GM23248 (cell line): ENCODE measurements at regions not wholly inside any gene's neighbourhood (a gene's known extent, or its start where the extent isn't known, plus 50 kb on each side); places are given as distances from the start of the nearest gene placed in this dataset. TPM values are rescaled to one million over a fixed set of nuclear protein-coding genes. Genes with fewer than 3 reads are reported as not detected.
"Not testable (repeated sequence)": the region's sequence is repeated elsewhere in the genome, so short reads cannot be mapped to it uniquely, and the experiment has no call there.

Experiments used
- DNase-seq: peaks from one replicate; pipeline ENCODE4 v3.0.0-alpha.2; 2015
- H2AFZ ChIP-seq: fragments of 200-600 bp; sonication (generic); 2 replicates; pipeline ENCODE4 v1.6.1; 2016; ENCODE audit warnings: antibody characterized with exemption
- H3F3A ChIP-seq: fragments of 200-600 bp; sonication (generic); 2 replicates; pipeline ENCODE4 v1.6.1; 2016; ENCODE audit warnings: mild to moderate bottlenecking, antibody characterized with exemption, mixed run types; ENCODE audit not compliant: insufficient read depth
- H3K27ac ChIP-seq: fragments of 200-600 bp; sonication (generic); 2 replicates; pipeline ENCODE4 v1.5.1; 2016; ENCODE audit warnings: mild to moderate bottlenecking
- H3K27me3 ChIP-seq: fragments of 200-600 bp; sonication (generic); replicated peaks from 2 replicates; pipeline ENCODE4 v1.6.1; 2016; ENCODE audit warnings: mild to moderate bottlenecking; ENCODE audit not compliant: insufficient read depth
- H3K36me3 ChIP-seq: fragments of 200-600 bp; sonication (generic); 2 replicates; pipeline ENCODE4 v1.6.1; 2016; ENCODE audit warnings: low read depth, mild to moderate bottlenecking
- H3K4me1 ChIP-seq: fragments of 200-600 bp; sonication (generic); 2 replicates; pipeline ENCODE4 v1.6.1; 2016; ENCODE audit warnings: mild to moderate bottlenecking; ENCODE audit not compliant: insufficient read depth
- H3K4me2 ChIP-seq: fragments of 200-600 bp; sonication (generic); one replicate; pipeline ENCODE4 v1.6.1; 2016; ENCODE audit warnings: mild to moderate bottlenecking; ENCODE audit not compliant: unreplicated experiment
- H3K4me3 ChIP-seq: fragments of 200-600 bp; sonication (generic); 2 replicates; pipeline ENCODE4 v1.5.1; 2016; ENCODE audit warnings: mild to moderate bottlenecking
- H3K79me2 ChIP-seq: fragments of 200-600 bp; sonication (generic); 2 replicates; pipeline ENCODE4 v1.6.1; 2016; ENCODE audit warnings: mild to moderate bottlenecking; ENCODE audit not compliant: insufficient read depth
- H3K9ac ChIP-seq: fragments of 200-600 bp; sonication (generic); 2 replicates; pipeline ENCODE4 v1.6.1; 2016; ENCODE audit warnings: mild to moderate bottlenecking
- H3K9me2 ChIP-seq: fragments of 200-600 bp; sonication (generic); 2 replicates; pipeline ENCODE4 v1.6.1; 2016; ENCODE audit warnings: mixed run types, mild to moderate bottlenecking, moderate library complexity; ENCODE audit not compliant: insufficient read depth
- H3K9me3 ChIP-seq: fragments of 200-600 bp; sonication (generic); one replicate; pipeline ENCODE4 v1.6.1; 2017; ENCODE audit warnings: low read depth
- H4K20me1 ChIP-seq: fragments of 200-600 bp; sonication (generic); 2 replicates; pipeline ENCODE4 v1.6.0; 2016; ENCODE audit not compliant: insufficient read depth
- EZH2 ChIP-seq: fragments of 200-600 bp; sonication (generic); IDR thresholded peaks from 2 replicates; pipeline ENCODE4 v1.6.1; 2018; ENCODE audit warnings: antibody characterized with exemption, mild to moderate bottlenecking; ENCODE audit not compliant: insufficient read depth, poor library complexity, severe bottlenecking
- EZH2phosphoT487 ChIP-seq: fragments of 200-600 bp; sonication (generic); IDR thresholded peaks from 2 replicates; pipeline ENCODE4 v1.6.1; 2018; ENCODE audit warnings: antibody characterized with exemption, moderate library complexity, mild to moderate bottlenecking, low read depth; ENCODE audit not compliant: insufficient read depth
- WGBS, 2 experiments: methylation state at CpG; one replicate each; pipeline ENCODE4 v1.1.6; 2015 to 2017; ENCODE audit warnings: low lambda C conversion rate in 2 of 2, low coverage in 1 of 2; ENCODE audit errors: missing lambda C conversion rate in 2 of 2; 5-methylcytosine and 5-hydroxymethylcytosine counted together
- in situ Hi-C: fragments of 300-500 bp; cut with MboI; formaldehyde crosslinking; loops from 2 replicates; pipeline ENCODE4 v1.15.0; 2020
- small RNA-seq: library from RNA; depleted of rRNA; stranded (forward); fragments of <200 nt; gene quantifications from one replicate; pipeline ENCODE3, GENCODE V24; 2014; ENCODE audit warnings: low read depth, low replicate concordance

- in situ Hi-C loops, result no loop called here
- H4K20me1 ChIP-seq, result no peaks in the 10 kb centered on the region
- H3K36me3 ChIP-seq, result no peaks in the 10 kb centered on the region
- no peaks in the 10 kb centered on the region for H3K4me1 ChIP-seq
- no peak overlapping the region for H2AFZ ChIP-seq
- H3K4me3 ChIP-seq, result no peak overlapping the region
- H3K27me3 ChIP-seq, result no peaks in the 10 kb centered on the region
- H3K9me3 ChIP-seq, result no peaks in the 10 kb centered on the region
- H3K4me2 ChIP-seq, result no peak overlapping the region
- WGBS, 2 experiments, result 76 to 84% methylated on average over 9 to 11 of the region's 11 CpGs
- H3K9me2 ChIP-seq, result no peaks in the 10 kb centered on the region
- TF ChIP-seq EZH2 (no peak), EZH2phosphoT487 (no peak)
- DNase-seq, result no peak
- no peaks in the 10 kb centered on the region for H3F3A ChIP-seq
- H3K79me2 ChIP-seq, result no peaks in the 10 kb centered on the region
- no peak overlapping the region for H3K9ac ChIP-seq
- H3K27ac ChIP-seq, result no peak overlapping the region
These were observed 178.4 kb downstream of the NRN1 start for GRCh38 chr6:5828296-5828695.

- H3K36me3 ChIP-seq, result no peaks in the 10 kb centered on the region
- H3K4me3 ChIP-seq, result no peak overlapping the region
- no peak overlapping the region for H3K4me2 ChIP-seq
- peak; percentile 4 for DNase-seq
- H2AFZ ChIP-seq, result no peak overlapping the region
- TF ChIP-seq EZH2phosphoT487, result no peak
- no peaks in the 10 kb centered on the region for H3K4me1 ChIP-seq
- no peaks in the 10 kb centered on the region for H4K20me1 ChIP-seq
- in situ Hi-C loops, result no loop called here
- H3K79me2 ChIP-seq, result no peaks in the 10 kb centered on the region
- no peak overlapping the region for H3K9ac ChIP-seq
- no peaks in the 10 kb centered on the region for H3K27me3 ChIP-seq
- H3F3A ChIP-seq, result no peaks in the 10 kb centered on the region
- no peak overlapping the region for H3K27ac ChIP-seq
- H3K9me3 ChIP-seq, result no peaks in the 10 kb centered on the region
- 49% methylated on average over 14 of the region's 14 CpGs for WGBS, 2 experiments
- H3K9me2 ChIP-seq, result no peaks in the 10 kb centered on the region
These were observed 179.4 kb downstream of the NRN1 start for GRCh38 chr6:5827056-5827904.

GRCh38 chr6:5824382-5824983 lies 182.2 kb downstream of the NRN1 start:
- DNase-seq, H3K27ac ChIP-seq, H3K9ac ChIP-seq, H3K9me3 ChIP-seq, H3K4me1 ChIP-seq, H3K36me3 ChIP-seq, H3K4me3 ChIP-seq, H4K20me1 ChIP-seq, H3K27me3 ChIP-seq, in situ Hi-C loops, H2AFZ ChIP-seq, H3K79me2 ChIP-seq, H3K4me2 ChIP-seq, H3F3A ChIP-seq, H3K9me2 ChIP-seq: not testable (repeated sequence)
- WGBS, 2 experiments, result 74 to 82% methylated on average over 8 of the region's 8 CpGs

Small RNAs in the stretch of these regions (small RNA-seq; reads per million reads assigned to genes)
- gene RN7SL221P, result not detected
